ENCODE measurements at regions not wholly inside any gene's neighbourhood (a gene's known extent, or its start where the extent isn't known, plus 50 kb on each side); places are given as distances from the start of the nearest gene placed in this dataset.

DNA sequence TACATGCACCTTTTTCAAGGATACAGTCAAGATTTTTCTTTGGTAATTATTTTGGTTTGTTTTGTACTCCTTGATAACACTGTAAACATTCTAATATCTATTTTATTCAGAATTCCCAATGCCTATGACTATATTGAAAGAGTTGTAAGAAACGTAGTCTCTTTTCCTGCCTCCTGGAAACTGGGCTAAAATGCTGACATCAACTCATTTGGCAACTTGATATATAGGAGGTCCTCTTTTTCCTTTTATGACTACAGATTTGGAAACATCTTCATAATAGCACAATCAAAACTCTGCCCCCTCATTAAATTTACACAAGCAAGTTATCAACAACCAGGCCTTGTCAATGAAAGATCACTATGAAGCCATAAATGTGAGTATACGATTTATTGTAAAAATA is 422.3 kb upstream of the PCDH15 start (continued):
- TF ChIP-seq, protein P1, sequence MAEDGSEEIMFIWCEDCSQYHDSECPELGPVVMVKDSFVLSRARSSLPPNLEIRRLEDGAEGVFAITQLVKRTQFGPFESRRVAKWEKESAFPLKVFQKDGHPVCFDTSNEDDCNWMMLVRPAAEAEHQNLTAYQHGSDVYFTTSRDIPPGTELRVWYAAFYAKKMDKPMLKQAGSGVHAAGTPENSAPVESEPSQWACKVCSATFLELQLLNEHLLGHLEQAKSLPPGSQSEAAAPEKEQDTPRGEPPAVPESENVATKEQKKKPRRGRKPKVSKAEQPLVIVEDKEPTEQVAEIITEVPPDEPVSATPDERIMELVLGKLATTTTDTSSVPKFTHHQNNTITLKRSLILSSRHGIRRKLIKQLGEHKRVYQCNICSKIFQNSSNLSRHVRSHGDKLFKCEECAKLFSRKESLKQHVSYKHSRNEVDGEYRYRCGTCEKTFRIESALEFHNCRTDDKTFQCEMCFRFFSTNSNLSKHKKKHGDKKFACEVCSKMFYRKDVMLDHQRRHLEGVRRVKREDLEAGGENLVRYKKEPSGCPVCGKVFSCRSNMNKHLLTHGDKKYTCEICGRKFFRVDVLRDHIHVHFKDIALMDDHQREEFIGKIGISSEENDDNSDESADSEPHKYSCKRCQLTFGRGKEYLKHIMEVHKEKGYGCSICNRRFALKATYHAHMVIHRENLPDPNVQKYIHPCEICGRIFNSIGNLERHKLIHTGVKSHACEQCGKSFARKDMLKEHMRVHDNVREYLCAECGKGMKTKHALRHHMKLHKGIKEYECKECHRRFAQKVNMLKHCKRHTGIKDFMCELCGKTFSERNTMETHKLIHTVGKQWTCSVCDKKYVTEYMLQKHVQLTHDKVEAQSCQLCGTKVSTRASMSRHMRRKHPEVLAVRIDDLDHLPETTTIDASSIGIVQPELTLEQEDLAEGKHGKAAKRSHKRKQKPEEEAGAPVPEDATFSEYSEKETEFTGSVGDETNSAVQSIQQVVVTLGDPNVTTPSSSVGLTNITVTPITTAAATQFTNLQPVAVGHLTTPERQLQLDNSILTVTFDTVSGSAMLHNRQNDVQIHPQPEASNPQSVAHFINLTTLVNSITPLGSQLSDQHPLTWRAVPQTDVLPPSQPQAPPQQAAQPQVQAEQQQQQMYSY (CRISPR knock-in tag; IDR thresholded peaks at IDR 0.05), result no peak
- TF ChIP-seq, protein P2, sequence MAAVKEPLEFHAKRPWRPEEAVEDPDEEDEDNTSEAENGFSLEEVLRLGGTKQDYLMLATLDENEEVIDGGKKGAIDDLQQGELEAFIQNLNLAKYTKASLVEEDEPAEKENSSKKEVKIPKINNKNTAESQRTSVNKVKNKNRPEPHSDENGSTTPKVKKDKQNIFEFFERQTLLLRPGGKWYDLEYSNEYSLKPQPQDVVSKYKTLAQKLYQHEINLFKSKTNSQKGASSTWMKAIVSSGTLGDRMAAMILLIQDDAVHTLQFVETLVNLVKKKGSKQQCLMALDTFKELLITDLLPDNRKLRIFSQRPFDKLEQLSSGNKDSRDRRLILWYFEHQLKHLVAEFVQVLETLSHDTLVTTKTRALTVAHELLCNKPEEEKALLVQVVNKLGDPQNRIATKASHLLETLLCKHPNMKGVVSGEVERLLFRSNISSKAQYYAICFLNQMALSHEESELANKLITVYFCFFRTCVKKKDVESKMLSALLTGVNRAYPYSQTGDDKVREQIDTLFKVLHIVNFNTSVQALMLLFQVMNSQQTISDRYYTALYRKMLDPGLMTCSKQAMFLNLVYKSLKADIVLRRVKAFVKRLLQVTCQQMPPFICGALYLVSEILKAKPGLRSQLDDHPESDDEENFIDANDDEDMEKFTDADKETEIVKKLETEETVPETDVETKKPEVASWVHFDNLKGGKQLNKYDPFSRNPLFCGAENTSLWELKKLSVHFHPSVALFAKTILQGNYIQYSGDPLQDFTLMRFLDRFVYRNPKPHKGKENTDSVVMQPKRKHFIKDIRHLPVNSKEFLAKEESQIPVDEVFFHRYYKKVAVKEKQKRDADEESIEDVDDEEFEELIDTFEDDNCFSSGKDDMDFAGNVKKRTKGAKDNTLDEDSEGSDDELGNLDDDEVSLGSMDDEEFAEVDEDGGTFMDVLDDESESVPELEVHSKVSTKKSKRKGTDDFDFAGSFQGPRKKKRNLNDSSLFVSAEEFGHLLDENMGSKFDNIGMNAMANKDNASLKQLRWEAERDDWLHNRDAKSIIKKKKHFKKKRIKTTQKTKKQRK (IDR thresholded peaks at IDR 0.05; ENCODE audit: low read depth, low read length), result no peak
- TF ChIP-seq, protein P3, sequence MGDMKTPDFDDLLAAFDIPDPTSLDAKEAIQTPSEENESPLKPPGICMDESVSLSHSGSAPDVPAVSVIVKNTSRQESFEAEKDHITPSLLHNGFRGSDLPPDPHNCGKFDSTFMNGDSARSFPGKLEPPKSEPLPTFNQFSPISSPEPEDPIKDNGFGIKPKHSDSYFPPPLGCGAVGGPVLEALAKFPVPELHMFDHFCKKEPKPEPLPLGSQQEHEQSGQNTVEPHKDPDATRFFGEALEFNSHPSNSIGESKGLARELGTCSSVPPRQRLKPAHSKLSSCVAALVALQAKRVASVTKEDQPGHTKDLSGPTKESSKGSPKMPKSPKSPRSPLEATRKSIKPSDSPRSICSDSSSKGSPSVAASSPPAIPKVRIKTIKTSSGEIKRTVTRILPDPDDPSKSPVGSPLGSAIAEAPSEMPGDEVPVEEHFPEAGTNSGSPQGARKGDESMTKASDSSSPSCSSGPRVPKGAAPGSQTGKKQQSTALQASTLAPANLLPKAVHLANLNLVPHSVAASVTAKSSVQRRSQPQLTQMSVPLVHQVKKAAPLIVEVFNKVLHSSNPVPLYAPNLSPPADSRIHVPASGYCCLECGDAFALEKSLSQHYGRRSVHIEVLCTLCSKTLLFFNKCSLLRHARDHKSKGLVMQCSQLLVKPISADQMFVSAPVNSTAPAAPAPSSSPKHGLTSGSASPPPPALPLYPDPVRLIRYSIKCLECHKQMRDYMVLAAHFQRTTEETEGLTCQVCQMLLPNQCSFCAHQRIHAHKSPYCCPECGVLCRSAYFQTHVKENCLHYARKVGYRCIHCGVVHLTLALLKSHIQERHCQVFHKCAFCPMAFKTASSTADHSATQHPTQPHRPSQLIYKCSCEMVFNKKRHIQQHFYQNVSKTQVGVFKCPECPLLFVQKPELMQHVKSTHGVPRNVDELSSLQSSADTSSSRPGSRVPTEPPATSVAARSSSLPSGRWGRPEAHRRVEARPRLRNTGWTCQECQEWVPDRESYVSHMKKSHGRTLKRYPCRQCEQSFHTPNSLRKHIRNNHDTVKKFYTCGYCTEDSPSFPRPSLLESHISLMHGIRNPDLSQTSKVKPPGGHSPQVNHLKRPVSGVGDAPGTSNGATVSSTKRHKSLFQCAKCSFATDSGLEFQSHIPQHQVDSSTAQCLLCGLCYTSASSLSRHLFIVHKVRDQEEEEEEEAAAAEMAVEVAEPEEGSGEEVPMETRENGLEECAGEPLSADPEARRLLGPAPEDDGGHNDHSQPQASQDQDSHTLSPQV (IDR thresholded peaks at IDR 0.05), result no peak
- TF ChIP-seq ZNF207 (IDR thresholded peaks at IDR 0.05; ENCODE audit: borderline replicate concordance), result no peak
- no peak for TF ChIP-seq ETV6 (conservative IDR thresholded peaks at IDR 0.05 in 1 of 2, IDR thresholded peaks at IDR 0.05 in 1 of 2; ENCODE audit: borderline replicate concordance in 1 of 2, low read depth in 1 of 2)
- no peak for TF ChIP-seq NFYA (IDR thresholded peaks at IDR 0.05; ENCODE audit: borderline replicate concordance, low read depth, low read length)
- no peak for TF ChIP-seq POLR2AphosphoS5 (IDR thresholded peaks at IDR 0.05; ENCODE audit: low read length)
- no peak for TF ChIP-seq MEF2A (IDR thresholded peaks at IDR 0.05; ENCODE audit: insufficient read depth, low read depth, low read length)
- TF ChIP-seq ZNF24 (IDR thresholded peaks at IDR 0.05), result no peak
- TF ChIP-seq NBN (IDR thresholded peaks at IDR 0.05), result no peak
- no peak for TF ChIP-seq ZNF274 (IDR thresholded peaks at IDR 0.05; ENCODE audit: insufficient read depth, insufficient read length)
- TF ChIP-seq CHD1 (IDR thresholded peaks at IDR 0.05; ENCODE audit: low read depth, low read length), result no peak
- no peak for TF ChIP-seq SMARCA5 (IDR thresholded peaks at IDR 0.05)
